ENCODE measurements at regions not wholly inside any gene's neighbourhood (a gene's known extent, or its start where the extent isn't known, plus 50 kb on each side); places are given as distances from the start of the nearest gene placed in this dataset.
"Not testable (repeated sequence)": the region's sequence is repeated elsewhere in the genome, so short reads cannot be mapped to it uniquely, and the experiment has no call there.

GRCh38 chr4:118504927-118505326 lies 152.1 kb upstream of the PRSS12 start:
- DNase-seq: not testable (repeated sequence)

- not testable (repeated sequence) for DNase-seq
Measured at GRCh38 chr4:118505491-118505890, 152.7 kb upstream of the PRSS12 start.

GRCh38 chr4:118512870-118513269 lies 160.1 kb upstream of the PRSS12 start:
- not testable (repeated sequence) for DNase-seq

GRCh38 chr4:118514332-118514731 lies 161.5 kb upstream of the PRSS12 start:
- not testable (repeated sequence) for DNase-seq

- DNase-seq: not testable (repeated sequence)
Measured at GRCh38 chr4:118516107-118516506, 163.3 kb upstream of the PRSS12 start.

GRCh38 chr4:118530107-118530506 lies 155.1 kb upstream of the METTL14 start:
- DNase-seq: not testable (repeated sequence)

GRCh38 chr4:118531947-118532346 lies 153.2 kb upstream of the METTL14 start:
- DNase-seq: not testable (repeated sequence)

- DNase-seq: not testable (repeated sequence)
Measured at GRCh38 chr4:118535788-118536187, 149.4 kb upstream of the METTL14 start.

GRCh38 chr4:118539412-118540077 lies 145.6 kb upstream of the METTL14 start:
- DNase-seq: not testable (repeated sequence)

- not testable (repeated sequence) for DNase-seq
Measured at GRCh38 chr4:118556576-118556975, 128.6 kb upstream of the METTL14 start.

- DNase-seq: no peak
Measured at GRCh38 chr4:118557298-118557851, 127.8 kb upstream of the METTL14 start.

GRCh38 chr4:118558188-118558587 lies 127.0 kb upstream of the METTL14 start:
- DNase-seq: not testable (repeated sequence)

- not testable (repeated sequence) for DNase-seq
Measured at GRCh38 chr4:118561559-118561958, 123.6 kb upstream of the METTL14 start.

GRCh38 chr4:118566003-118566513 lies 119.1 kb upstream of the METTL14 start:
- DNase-seq: peak; percentile 6

GRCh38 chr4:118572991-118573390 lies 112.2 kb upstream of the METTL14 start:
- DNase-seq: not testable (repeated sequence)

- not testable (repeated sequence) for DNase-seq
Measured at GRCh38 chr4:118574251-118574913, 110.8 kb upstream of the METTL14 start.

GRCh38 chr4:118575057-118575456 lies 110.1 kb upstream of the METTL14 start:
- DNase-seq: not testable (repeated sequence)

GRCh38 chr4:118575726-118576125 lies 109.5 kb upstream of the METTL14 start:
- not testable (repeated sequence) for DNase-seq

- DNase-seq: not testable (repeated sequence)
Measured at GRCh38 chr4:118576709-118577219, 108.4 kb upstream of the METTL14 start.

- DNase-seq: no peak
Measured at GRCh38 chr4:118585015-118585414, 100.2 kb upstream of the METTL14 start.

- DNase-seq: no peak
Measured at GRCh38 chr4:118586357-118586790, 98.8 kb upstream of the METTL14 start.

- no peak for DNase-seq
Measured at GRCh38 chr4:118587116-118587831, 97.9 kb upstream of the METTL14 start.

- no peak for DNase-seq
Measured at GRCh38 chr4:118587946-118588345, 97.2 kb upstream of the METTL14 start.

All from GOT3 (cell line).